Naive thymus-derived CD4-positive, alpha-beta T cell (primary cell): ENCODE measurements at regions not wholly inside any gene's neighbourhood (a gene's known extent, or its start where the extent isn't known, plus 50 kb on each side); places are given as distances from the start of the nearest gene placed in this dataset.

Experiments
- ATAC-seq: fragments of 150-1000 bp; cut with Tn5 transposase; 2 replicates; pipeline ENCODE4 v1.10.0; 2021; ENCODE audit warnings: mild to moderate bottlenecking, moderate library complexity
- CTCF ChIA-PET: fragments of 350-600 bp; sonication (Branson Sonifier 250); formaldehyde crosslinking; loops from one replicate; lab custom pipeline; 2021; ENCODE audit warnings: antibody characterized with exemption; lab: Charles Lee
- POLR2A ChIA-PET: fragments of 350-600 bp; sonication (Branson Sonifier 250); formaldehyde crosslinking; loops from one replicate; lab custom pipeline; 2021; ENCODE audit warnings: antibody characterized with exemption, inconsistent platforms; lab: Charles Lee
- DNase-seq, 9 donors: peaks; one replicate each; pipeline versions ENCODE4 v3.0.0 to v3.0.0-alpha.2; 2020 to 2022; ENCODE audit warnings: mixed read lengths in 1 of 9
- H3K27ac ChIP-seq: one replicate; pipeline ENCODE4 v1.7.0; 2013; ENCODE audit warnings: mild to moderate bottlenecking, low read depth, low read length, moderate library complexity
- H3K27me3 ChIP-seq, 2 donors: one replicate each; pipeline ENCODE4 v1.7.0; 2013; ENCODE audit warnings: low read length in 2 of 2, mild to moderate bottlenecking in 2 of 2, moderate library complexity in 2 of 2; ENCODE audit not compliant: control insufficient read depth in 2 of 2, insufficient read depth in 2 of 2
- H3K36me3 ChIP-seq, 3 experiments: 1 replicate in 2 of 3; 2 replicates in 1 of 3; pipeline ENCODE4 v1.7.0; 2013; ENCODE audit warnings: low read length in 3 of 3, mild to moderate bottlenecking in 3 of 3, moderate library complexity in 1 of 3; ENCODE audit not compliant: insufficient read depth in 3 of 3, control insufficient read depth in 2 of 3
- H3K4me1 ChIP-seq, 2 donors: one replicate each; pipeline ENCODE4 v1.7.0; 2013; ENCODE audit warnings: low read length in 2 of 2, mild to moderate bottlenecking in 2 of 2, moderate library complexity in 1 of 2; ENCODE audit not compliant: control insufficient read depth in 2 of 2, insufficient read depth in 2 of 2
- H3K4me3 ChIP-seq: 2 replicates; pipeline ENCODE4 v1.7.0; 2013; ENCODE audit warnings: mild to moderate bottlenecking, low read length
- H3K9me3 ChIP-seq, 3 experiments: 1 replicate in 2 of 3; 2 replicates in 1 of 3; pipeline ENCODE4 v1.7.0; 2013; ENCODE audit warnings: low read length in 3 of 3; ENCODE audit not compliant: control insufficient read depth in 2 of 3
- H3K27ac Mint-ChIP-seq, 9 donors: one replicate each; pipeline ENCODE4 v1.8.0; 2020 to 2022; ENCODE audit warnings: mixed read lengths in 9 of 9, mild to moderate bottlenecking in 8 of 9, moderate library complexity in 5 of 9, inconsistent platforms in 2 of 9
- H3K27me3 Mint-ChIP-seq, 5 donors: one replicate each; pipeline ENCODE4 v1.8.0; 2021 to 2022; ENCODE audit warnings: mixed read lengths in 5 of 5, mild to moderate bottlenecking in 1 of 5
- H3K36me3 Mint-ChIP-seq, 5 donors: one replicate each; pipeline ENCODE4 v1.8.0; 2020 to 2022; ENCODE audit warnings: mixed read lengths in 5 of 5, mild to moderate bottlenecking in 3 of 5, inconsistent platforms in 1 of 5
- H3K4me1 Mint-ChIP-seq, 7 donors: one replicate each; pipeline ENCODE4 v1.8.0; 2020 to 2022; ENCODE audit warnings: mixed read lengths in 7 of 7, mild to moderate bottlenecking in 3 of 7, inconsistent platforms in 1 of 7
- H3K4me3 Mint-ChIP-seq, 10 donors: one replicate each; pipeline ENCODE4 v1.8.0; 2020 to 2022; ENCODE audit warnings: mild to moderate bottlenecking in 10 of 10, mixed read lengths in 10 of 10, moderate library complexity in 6 of 10, inconsistent platforms in 2 of 10
- H3K9me3 Mint-ChIP-seq, 11 donors: one replicate each; pipeline ENCODE4 v1.8.0; 2020 to 2022; ENCODE audit warnings: mixed read lengths in 11 of 11, mild to moderate bottlenecking in 4 of 11, inconsistent platforms in 1 of 11, moderate library complexity in 1 of 11
- intact Hi-C, 2 donors: fragments of 100-400 bp; cut with micrococcal nuclease; formaldehyde crosslinking; loops; one replicate each; pipeline ENCODE4 v1.15.1; 2023

GRCh38 chr12:103050273-103050672, 92.8 kb downstream of the ASCL1 start:
- ChIA-PET CTCF (no interaction called here), POLR2A (no interaction called here)
- Mint-ChIP-seq H3K9me3 (peaks cover 0 to 5% (median 0%) of the 10 kb centered on the region in 11 donors), H3K36me3 (peaks cover 0 to 1% (median 0%) of the 10 kb centered on the region in 5 donors), H3K4me1 (no peaks in the 10 kb centered on the region), H3K4me3 (no peak overlapping the region), H3K27me3 (peaks cover 0 to 9% (median 5%) of the 10 kb centered on the region in 5 donors), H3K27ac (no peak overlapping the region)
- H3K36me3 ChIP-seq, result no peaks in the 10 kb centered on the region
- H3K9me3 ChIP-seq, result no peaks in the 10 kb centered on the region
- no peaks in the 10 kb centered on the region for H3K27me3 ChIP-seq
- H3K27ac ChIP-seq, result no peak overlapping the region
- intact Hi-C loops, result no loop called here
- H3K4me1 ChIP-seq, result no peaks in the 10 kb centered on the region
- ATAC-seq, result no peak
- no peak overlapping the region for H3K4me3 ChIP-seq
- DNase-seq, result no peak

DNA sequence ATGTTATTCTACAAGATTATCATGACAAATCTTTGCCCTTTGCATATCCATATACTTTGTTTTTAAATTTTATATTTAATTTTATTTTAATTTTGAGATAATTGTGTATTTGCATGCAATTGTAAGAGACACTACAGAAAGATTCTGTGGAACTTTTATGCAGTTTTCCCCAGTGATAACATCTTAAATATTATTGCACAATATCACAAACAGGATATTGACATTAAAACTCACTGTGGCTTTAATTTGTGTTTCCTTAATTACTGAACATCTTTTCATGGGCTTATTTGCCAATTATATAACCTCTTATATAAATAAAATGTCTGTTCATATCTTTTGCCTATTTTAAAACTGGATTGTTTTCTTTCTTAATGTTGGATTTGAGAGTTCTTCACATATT, 95.6 kb downstream of the ASCL1 start:
- H3K4me1 ChIP-seq, result no peaks in the 10 kb centered on the region
- ChIA-PET POLR2A (no interaction called here), CTCF (no interaction called here)
- no peak overlapping the region for H3K4me3 Mint-ChIP-seq
- peaks cover under 1 to 7% (median 2%) of the 10 kb centered on the region in 5 donors for H3K27me3 Mint-ChIP-seq
- H3K36me3 ChIP-seq, result no peaks in the 10 kb centered on the region
- no peaks in the 10 kb centered on the region for H3K4me1 Mint-ChIP-seq
- H3K9me3 Mint-ChIP-seq, result peaks cover 0 to 9% (median 0%) of the 10 kb centered on the region in 11 donors
- H3K9me3 ChIP-seq, result no peaks in the 10 kb centered on the region
- H3K36me3 Mint-ChIP-seq, result no peaks in the 10 kb centered on the region
- H3K27me3 ChIP-seq, result no peaks in the 10 kb centered on the region
- DNase-seq, result no peak
- H3K27ac Mint-ChIP-seq, result no peak overlapping the region
- no peak for ATAC-seq
- intact Hi-C loops, result no loop called here
- no peak overlapping the region for H3K27ac ChIP-seq
- no peak overlapping the region for H3K4me3 ChIP-seq

- intact Hi-C loops, result no loop called here
- Histone ChIP-seq H3K4me3 (no peak overlapping the region), H3K4me1 (no peaks in the 10 kb centered on the region), H3K36me3 (no peaks in the 10 kb centered on the region), H3K27ac (no peak overlapping the region), H3K9me3 (no peaks in the 10 kb centered on the region), H3K27me3 (no peaks in the 10 kb centered on the region)
- no peaks in the 10 kb centered on the region for H3K4me1 Mint-ChIP-seq
- no peak for ATAC-seq
- peaks cover 0 to 10% (median 0%) of the 10 kb centered on the region in 5 donors for H3K27me3 Mint-ChIP-seq
- H3K36me3 Mint-ChIP-seq, result no peaks in the 10 kb centered on the region
- H3K27ac Mint-ChIP-seq, result no peak overlapping the region
- POLR2A ChIA-PET, result no interaction called here
- H3K9me3 Mint-ChIP-seq, result peaks cover 0 to 27% (median 4%) of the 10 kb centered on the region in 11 donors
- CTCF ChIA-PET, result no interaction called here
- DNase-seq, result no peak
- H3K4me3 Mint-ChIP-seq, result no peak overlapping the region
These were observed 116.2 kb downstream of the ASCL1 start for GRCh38 chr12:103073630-103074029.

DNA sequence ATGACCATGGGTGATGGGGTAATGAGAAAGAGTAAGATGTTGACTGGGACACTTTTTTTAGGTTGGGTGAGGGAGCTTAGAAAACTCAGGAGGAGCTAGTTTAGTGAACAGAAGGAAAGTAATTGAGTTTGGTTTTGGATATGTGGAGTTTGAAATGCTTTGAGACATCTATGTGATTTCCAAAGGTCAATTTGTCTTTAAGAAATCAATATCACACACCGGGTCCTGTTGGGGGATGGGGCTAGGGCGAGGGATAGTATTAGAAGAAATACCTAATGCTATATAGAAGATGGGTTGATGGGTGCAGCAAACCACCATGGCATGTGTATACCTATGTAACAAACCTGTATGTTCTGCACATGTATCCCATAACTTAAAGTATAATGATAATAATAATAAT, 118.4 kb downstream of the ASCL1 start:
- H3K4me1 ChIP-seq, result no peaks in the 10 kb centered on the region
- H3K4me3 ChIP-seq, result no peak overlapping the region
- no peaks in the 10 kb centered on the region for H3K36me3 ChIP-seq
- peaks cover 0 to 10% (median 0%) of the 10 kb centered on the region in 5 donors for H3K27me3 Mint-ChIP-seq
- H3K27me3 ChIP-seq, result no peaks in the 10 kb centered on the region
- ATAC-seq, result no peak
- H3K36me3 Mint-ChIP-seq, result no peaks in the 10 kb centered on the region
- intact Hi-C loops, result no loop called here
- DNase-seq, result no peak
- CTCF ChIA-PET, result no interaction called here
- no peak overlapping the region for H3K4me3 Mint-ChIP-seq
- no peak overlapping the region for H3K27ac Mint-ChIP-seq
- POLR2A ChIA-PET, result no interaction called here
- H3K4me1 Mint-ChIP-seq, result no peaks in the 10 kb centered on the region
- peaks cover 0 to 10% (median 4%) of the 10 kb centered on the region in 11 donors for H3K9me3 Mint-ChIP-seq
- no peaks in the 10 kb centered on the region for H3K9me3 ChIP-seq
- H3K27ac ChIP-seq, result no peak overlapping the region

DNA sequence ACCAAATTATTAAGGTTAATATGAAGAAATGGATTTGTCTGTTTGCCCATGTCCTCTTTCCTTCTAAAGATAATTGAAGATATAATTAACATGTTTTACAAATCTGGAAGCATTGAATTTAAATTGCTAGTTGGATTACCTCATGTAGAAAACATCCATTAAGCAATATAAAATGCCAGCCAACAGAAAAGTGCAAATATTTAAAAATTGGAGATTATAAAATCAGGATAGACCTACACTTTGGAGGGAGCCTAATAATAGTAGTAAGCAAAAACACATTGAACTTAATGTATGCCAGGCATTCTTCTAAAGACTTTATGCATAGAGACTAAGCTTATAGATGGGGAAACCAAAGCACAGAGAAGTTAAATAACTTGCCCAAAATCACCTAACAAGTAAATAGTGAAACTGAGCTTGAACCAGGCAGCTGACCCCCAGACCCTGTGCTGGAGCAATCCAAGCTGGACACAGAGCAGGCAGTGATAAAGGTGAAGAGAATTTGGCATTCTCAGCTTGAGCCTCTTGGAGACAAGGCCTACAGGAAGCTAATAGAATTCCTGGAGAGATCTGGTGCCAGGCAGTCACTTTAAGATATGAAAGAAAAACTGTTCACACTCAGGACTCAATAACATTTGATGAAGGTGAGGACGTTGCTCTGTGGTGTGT, 119.8 kb downstream of the ASCL1 start:
- Histone ChIP-seq H3K27ac (no peak overlapping the region), H3K36me3 (no peaks in the 10 kb centered on the region), H3K9me3 (no peaks in the 10 kb centered on the region), H3K27me3 (no peaks in the 10 kb centered on the region), H3K4me3 (no peak overlapping the region), H3K4me1 (no peaks in the 10 kb centered on the region)
- CTCF ChIA-PET, result no interaction called here
- peaks cover 0 to 10% (median 0%) of the 10 kb centered on the region in 5 donors for H3K27me3 Mint-ChIP-seq
- ATAC-seq (no peak), DNase-seq (no peak)
- POLR2A ChIA-PET, result no interaction called here
- no peak overlapping the region for H3K4me3 Mint-ChIP-seq
- peaks cover 0 to 7% (median 2%) of the 10 kb centered on the region in 11 donors for H3K9me3 Mint-ChIP-seq
- no peak overlapping the region for H3K27ac Mint-ChIP-seq
- no peaks in the 10 kb centered on the region for H3K4me1 Mint-ChIP-seq
- H3K36me3 Mint-ChIP-seq, result no peaks in the 10 kb centered on the region
- intact Hi-C loops, result no loop called here

DNA sequence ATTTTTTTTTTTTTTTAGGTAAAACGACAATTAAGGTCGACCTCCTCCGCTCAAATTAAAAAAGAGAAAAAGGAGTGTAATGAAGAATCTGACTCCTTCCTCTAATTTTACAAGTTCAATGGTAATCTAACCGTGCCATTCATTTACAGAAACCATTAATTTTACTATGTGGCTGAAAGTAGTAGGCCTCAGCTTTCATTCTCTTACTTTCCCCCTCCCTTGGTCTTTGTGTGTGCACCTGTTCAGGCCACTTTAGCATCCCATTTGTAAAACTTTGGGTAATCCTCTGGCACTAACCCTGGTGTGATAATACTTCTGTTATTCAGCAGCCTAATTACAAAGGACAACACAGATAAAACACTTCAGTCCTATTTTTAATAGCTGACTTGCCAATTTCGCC, 128.1 kb downstream of the ASCL1 start:
- no peak overlapping the region for H3K27ac ChIP-seq
- no peaks in the 10 kb centered on the region for H3K27me3 ChIP-seq
- no peaks in the 10 kb centered on the region for H3K36me3 ChIP-seq
- ChIA-PET POLR2A (no interaction called here), CTCF (no interaction called here)
- Mint-ChIP-seq H3K9me3 (peaks cover 0 to 10% (median 3%) of the 10 kb centered on the region in 11 donors), H3K27ac (no peak overlapping the region), H3K4me1 (no peaks in the 10 kb centered on the region), H3K4me3 (no peak overlapping the region), H3K27me3 (peaks cover 0 to 5% (median 0%) of the 10 kb centered on the region in 5 donors), H3K36me3 (no peaks in the 10 kb centered on the region)
- no peak for ATAC-seq
- no peaks in the 10 kb centered on the region for H3K9me3 ChIP-seq
- H3K4me1 ChIP-seq, result no peaks in the 10 kb centered on the region
- H3K4me3 ChIP-seq, result no peak overlapping the region
- intact Hi-C loops, result no loop called here
- DNase-seq, result no peak

DNA sequence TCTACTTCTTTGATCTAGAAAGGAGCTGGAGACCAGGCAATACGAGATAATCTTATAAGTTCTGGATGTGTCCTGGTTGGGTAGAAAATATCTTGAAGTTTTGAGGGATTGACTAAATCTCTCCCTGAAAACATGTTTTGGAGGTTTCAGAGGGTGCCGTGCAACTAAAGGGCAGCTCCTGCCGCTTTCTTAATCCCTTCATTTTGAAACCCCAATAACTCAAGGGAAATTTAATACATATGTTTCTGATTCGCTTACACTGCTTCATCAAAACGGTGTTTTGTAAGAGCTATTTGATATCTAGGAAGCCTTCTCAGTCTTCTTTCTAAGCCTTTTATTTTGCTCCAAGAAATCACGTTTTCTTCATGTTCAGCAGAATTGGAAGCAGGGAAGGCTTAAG, 129.0 kb downstream of the ASCL1 start:
- H3K36me3 Mint-ChIP-seq, result no peaks in the 10 kb centered on the region
- H3K4me3 Mint-ChIP-seq, result no peak overlapping the region
- H3K27me3 Mint-ChIP-seq, result peaks cover 0 to 5% (median 0%) of the 10 kb centered on the region in 5 donors
- no peaks in the 10 kb centered on the region for H3K36me3 ChIP-seq
- H3K9me3 Mint-ChIP-seq, result peaks cover 0 to 10% (median 3%) of the 10 kb centered on the region in 11 donors
- H3K4me3 ChIP-seq, result no peak overlapping the region
- no peak overlapping the region for H3K27ac ChIP-seq
- DNase-seq (no peak), ATAC-seq (no peak)
- intact Hi-C loops, result no loop called here
- CTCF ChIA-PET, result no interaction called here
- no peaks in the 10 kb centered on the region for H3K4me1 ChIP-seq
- no peaks in the 10 kb centered on the region for H3K9me3 ChIP-seq
- H3K4me1 Mint-ChIP-seq, result no peaks in the 10 kb centered on the region
- POLR2A ChIA-PET, result no interaction called here
- H3K27me3 ChIP-seq, result no peaks in the 10 kb centered on the region
- H3K27ac Mint-ChIP-seq, result no peak overlapping the region
